ENCODE measurements at regions not wholly inside any gene's neighbourhood (a gene's known extent, or its start where the extent isn't known, plus 50 kb on each side); places are given as distances from the start of the nearest gene placed in this dataset.

DNA sequence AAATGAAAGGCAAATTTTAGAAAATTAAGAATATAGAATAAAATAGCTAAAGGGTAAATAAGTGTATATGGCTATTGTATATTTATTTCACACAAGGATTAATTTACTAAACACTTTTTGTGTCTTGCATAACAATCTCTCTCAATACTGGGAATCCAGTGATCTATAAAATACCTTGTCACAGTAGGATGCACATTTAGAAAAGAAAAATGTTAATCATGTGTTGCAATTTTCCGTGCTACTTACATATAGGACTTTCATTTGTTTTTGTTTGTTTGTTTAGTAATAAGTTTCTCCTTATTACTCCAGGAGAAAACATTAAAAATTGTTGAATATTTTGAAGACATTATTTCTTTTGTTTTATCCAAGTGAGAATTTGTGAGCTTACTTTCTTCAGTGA lies 1533.3 kb downstream of the SLITRK5 start:
- TF ChIP-seq POLR2AphosphoS5 (IDR thresholded peaks at IDR 0.05; ENCODE audit: low read depth, low read length): no peak
- no peak for TF ChIP-seq POLR2A (IDR thresholded peaks at IDR 0.05; ENCODE audit: low read depth, low read length)

All from GM12892 (cell line).